Transverse colon (tissue), 4 donors: ENCODE measurements at regions not wholly inside any gene's neighbourhood (a gene's known extent, or its start where the extent isn't known, plus 50 kb on each side); places are given as distances from the start of the nearest gene placed in this dataset.

Experiments used
- DNase-seq: peaks from one replicate; pipeline ENCODE4 v3.0.0-alpha.2; 2019
- H3K27ac ChIP-seq, 4 donors: fragments of 200-600 bp; sonication (generic); 2 replicates each; pipeline ENCODE4 v1.5.1; 2016 to 2018; ENCODE audit warnings: inconsistent platforms in 4 of 4
- H3K27me3 ChIP-seq: fragments of 200-600 bp; sonication (generic); 2 replicates; pipeline ENCODE4 v1.5.1; 2017; ENCODE audit warnings: inconsistent platforms
- H3K36me3 ChIP-seq, 4 donors: fragments of 200-600 bp; sonication (generic); 2 replicates each; pipeline ENCODE4 v1.5.1; 2017 to 2019; ENCODE audit warnings: inconsistent platforms in 4 of 4
- H3K4me1 ChIP-seq, 4 donors: fragments of 200-600 bp; sonication (generic); 2 replicates each; pipeline ENCODE4 v1.5.1; 2017 to 2020; ENCODE audit warnings: inconsistent platforms in 4 of 4
- H3K4me3 ChIP-seq, 4 donors: fragments of 200-600 bp; sonication (generic); 1 replicate in 1 of 4; 2 replicates in 3 of 4; pipeline versions ENCODE4 v1.5.1 to v1.6.1; 2017 to 2019; ENCODE audit warnings: inconsistent platforms in 4 of 4
- H3K9me3 ChIP-seq, 2 donors: fragments of 200-600 bp; sonication (generic); 2 replicates each; pipeline ENCODE4 v1.5.1; 2017 to 2019; ENCODE audit warnings: inconsistent platforms in 2 of 2
- EP300 ChIP-seq: sonication (generic); formaldehyde crosslinking; IDR thresholded peaks from one replicate; pipeline ENCODE4 v1.6.1; 2017; ENCODE audit warnings: antibody characterized with exemption, low read depth
- POLR2A ChIP-seq: fragments of 450-650 bp; IDR thresholded peaks from one replicate; pipeline ENCODE4 v1.6.1; 2016; ENCODE audit warnings: antibody characterized with exemption, mild to moderate bottlenecking, moderate library complexity
- POLR2AphosphoS5 ChIP-seq, 3 donors: sonication (generic); formaldehyde crosslinking; IDR thresholded peaks; one replicate each; pipeline ENCODE4 v1.6.1; 2016; ENCODE audit warnings: antibody characterized with exemption in 3 of 3
- WGBS, 2 donors: methylation state at CpG; one replicate each; pipeline ENCODE4 v1.1.5; 2018; ENCODE audit warnings: low coverage in 1 of 2; 5-methylcytosine and 5-hydroxymethylcytosine counted together
- in situ Hi-C, 4 donors: fragments of 200-750 bp; cut with MboI; loops; one replicate each; pipeline versions ENCODE4 v1.15.0 to v1.15.1; 2017; ENCODE audit warnings: low sequenced_read_pairs in 3 of 4, low pct_ligation_motif_present in 1 of 4, low pct_unique_long_range_greater_than_20kb in 1 of 4
- intact Hi-C: fragments of 100-400 bp; cut with DNase I; formaldehyde crosslinking; loops from one replicate; pipeline ENCODE4 v1.15.1; 2023; ENCODE audit warnings: low total_unique reads
- TF ChIP-seq, protein P1 (sequence below), 5 experiments: fragments of 200-600 bp in 3 of 5; fragments of 450-650 bp in 2 of 5; sonication (generic) in 3 of 5; IDR thresholded peaks; 1 replicate in 2 of 5; 2 replicates in 3 of 5; pipeline ENCODE4 v1.5.1; 2016 to 2017; ENCODE audit warnings: antibody characterized with exemption in 5 of 5, inconsistent platforms in 3 of 5, mild to moderate bottlenecking in 2 of 5, moderate library complexity in 1 of 5

DNA sequence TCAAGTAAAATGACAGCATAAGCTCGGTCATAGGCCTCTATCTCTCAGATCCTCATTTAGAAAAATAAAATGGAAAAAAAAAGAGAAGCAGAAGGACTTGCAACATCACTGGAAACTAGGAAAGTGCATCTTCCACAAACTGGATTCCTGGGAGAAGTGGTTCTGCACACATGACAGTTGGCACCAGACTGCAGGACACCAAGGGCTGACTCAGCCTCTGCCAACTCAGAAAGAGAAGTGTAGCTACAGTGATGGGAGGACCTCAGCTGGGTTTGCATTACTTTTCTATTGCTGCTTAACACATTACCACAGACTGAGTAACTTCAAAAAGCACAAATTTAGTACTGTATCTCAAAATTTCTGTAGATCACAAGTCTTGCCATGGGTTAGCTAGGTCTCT is 409.5 kb upstream of the GCFC2 start:
- intact Hi-C loops (no loop called here), in situ Hi-C loops (no loop called here)
- H3K27me3 ChIP-seq = no peaks in the 10 kb centered on the region

DNA sequence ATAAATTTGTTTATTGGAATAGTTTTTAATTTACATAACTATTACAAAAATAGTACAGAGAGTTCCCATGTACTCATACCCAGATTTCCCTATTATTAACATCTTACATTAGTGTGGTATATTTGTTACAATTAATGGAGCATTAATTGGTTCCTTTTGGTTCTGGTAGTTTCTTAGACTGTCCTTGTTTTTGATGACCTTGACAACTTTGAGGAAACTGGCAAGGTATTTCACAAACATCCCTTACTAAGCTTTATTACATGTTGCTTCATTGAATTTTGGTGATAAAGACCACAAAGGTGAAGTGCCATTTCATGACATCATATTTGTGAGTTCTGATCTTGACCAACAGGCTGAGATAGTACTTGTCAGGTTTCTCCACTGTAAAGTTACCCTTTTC is 379.0 kb upstream of the GCFC2 start:
- in situ Hi-C loops (no loop called here), intact Hi-C loops (no loop called here)
- Histone ChIP-seq H3K36me3 (no peaks in the 10 kb centered on the region), H3K27me3 (no peaks in the 10 kb centered on the region), H3K9me3 (no peaks in the 10 kb centered on the region), H3K4me1 (no peaks in the 10 kb centered on the region), H3K4me3 (no peak overlapping the region), H3K27ac (no peak overlapping the region)
- DNase-seq = no peak
- no peak for TF ChIP-seq POLR2AphosphoS5 (IDR thresholded peaks at IDR 0.05)
- no peak for TF ChIP-seq EP300
- TF ChIP-seq, protein P1, sequence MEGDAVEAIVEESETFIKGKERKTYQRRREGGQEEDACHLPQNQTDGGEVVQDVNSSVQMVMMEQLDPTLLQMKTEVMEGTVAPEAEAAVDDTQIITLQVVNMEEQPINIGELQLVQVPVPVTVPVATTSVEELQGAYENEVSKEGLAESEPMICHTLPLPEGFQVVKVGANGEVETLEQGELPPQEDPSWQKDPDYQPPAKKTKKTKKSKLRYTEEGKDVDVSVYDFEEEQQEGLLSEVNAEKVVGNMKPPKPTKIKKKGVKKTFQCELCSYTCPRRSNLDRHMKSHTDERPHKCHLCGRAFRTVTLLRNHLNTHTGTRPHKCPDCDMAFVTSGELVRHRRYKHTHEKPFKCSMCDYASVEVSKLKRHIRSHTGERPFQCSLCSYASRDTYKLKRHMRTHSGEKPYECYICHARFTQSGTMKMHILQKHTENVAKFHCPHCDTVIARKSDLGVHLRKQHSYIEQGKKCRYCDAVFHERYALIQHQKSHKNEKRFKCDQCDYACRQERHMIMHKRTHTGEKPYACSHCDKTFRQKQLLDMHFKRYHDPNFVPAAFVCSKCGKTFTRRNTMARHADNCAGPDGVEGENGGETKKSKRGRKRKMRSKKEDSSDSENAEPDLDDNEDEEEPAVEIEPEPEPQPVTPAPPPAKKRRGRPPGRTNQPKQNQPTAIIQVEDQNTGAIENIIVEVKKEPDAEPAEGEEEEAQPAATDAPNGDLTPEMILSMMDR (IDR thresholded peaks at IDR 0.05) = no peak
- no peak for TF ChIP-seq POLR2A

More for the DNA sequence above, 409.5 kb upstream of the GCFC2 start:
- DNase-seq = no peak
- TF ChIP-seq POLR2AphosphoS5 (IDR thresholded peaks at IDR 0.05) = no peak
- TF ChIP-seq, protein P1 (IDR thresholded peaks at IDR 0.05) = no peak
- no peak for TF ChIP-seq POLR2A
- TF ChIP-seq EP300 = no peak
- no peak overlapping the region for H3K4me3 ChIP-seq
- H3K36me3 ChIP-seq = no peaks in the 10 kb centered on the region
- 58 to 67% methylated on average over 1 of the region's 1 CpG for WGBS, 2 donors
- H3K4me1 ChIP-seq = no peaks in the 10 kb centered on the region
- no peaks in the 10 kb centered on the region for H3K9me3 ChIP-seq
- H3K27ac ChIP-seq = no peak overlapping the region

DNA sequence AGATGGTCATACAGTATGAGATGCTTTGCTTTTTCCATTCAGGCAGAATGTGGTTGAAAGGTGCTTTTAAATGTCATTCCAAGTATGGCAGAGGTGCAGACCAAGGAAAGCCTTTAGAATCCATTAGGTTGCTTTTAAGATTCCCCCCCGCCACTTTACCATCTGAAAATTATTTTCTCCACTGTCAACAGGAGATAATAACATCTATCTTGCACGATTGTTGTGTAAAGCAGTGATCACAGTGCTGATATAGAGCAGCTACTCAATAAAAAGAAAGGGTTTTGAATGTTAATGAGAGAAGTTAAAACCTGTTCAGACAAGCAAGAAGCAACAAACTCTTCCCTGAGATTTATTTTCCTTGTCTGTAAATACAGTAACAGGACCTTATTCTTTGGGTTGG is 372.5 kb upstream of the GCFC2 start:
- in situ Hi-C loops = no loop called here

DNA sequence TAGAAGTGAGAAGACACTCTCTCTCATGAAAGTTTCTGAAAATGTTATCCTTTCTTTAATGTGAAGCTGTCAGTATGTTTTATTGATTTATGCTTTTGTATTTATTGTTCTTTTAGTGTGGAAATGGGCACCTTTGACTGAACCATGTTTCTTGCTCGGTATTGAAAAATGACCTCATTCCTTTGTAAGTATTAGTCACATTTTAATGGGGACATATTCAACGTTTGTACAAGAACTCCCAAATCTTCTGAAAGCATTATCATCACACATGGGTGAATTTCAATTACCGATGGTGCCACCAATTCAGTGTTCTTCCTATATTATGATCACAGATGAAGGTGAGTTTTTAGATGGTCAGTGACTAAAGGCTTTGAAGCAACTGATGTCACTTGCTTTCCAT is 371.8 kb upstream of the GCFC2 start:
- H3K27me3 ChIP-seq = no peaks in the 10 kb centered on the region
- no peaks in the 10 kb centered on the region for H3K4me1 ChIP-seq
- intact Hi-C loops = no loop called here
- no peaks in the 10 kb centered on the region for H3K9me3 ChIP-seq
- H3K27ac ChIP-seq = no peak overlapping the region
- H3K4me3 ChIP-seq = no peak overlapping the region
- in situ Hi-C loops = no loop called here
- TF ChIP-seq, protein P1 (IDR thresholded peaks at IDR 0.05) = no peak
- TF ChIP-seq POLR2AphosphoS5 (IDR thresholded peaks at IDR 0.05) (no peak), EP300 (no peak), POLR2A (no peak)
- H3K36me3 ChIP-seq = no peaks in the 10 kb centered on the region
- no peak for DNase-seq
- WGBS, 2 donors = 55 to 61% methylated on average over 3 of the region's 3 CpGs

More for the DNA sequence above, 372.5 kb upstream of the GCFC2 start:
- intact Hi-C loops = no loop called here
- Histone ChIP-seq H3K4me1 (no peaks in the 10 kb centered on the region), H3K27me3 (no peaks in the 10 kb centered on the region), H3K36me3 (no peaks in the 10 kb centered on the region), H3K9me3 (no peaks in the 10 kb centered on the region), H3K4me3 (no peak overlapping the region), H3K27ac (no peak overlapping the region)
- no peak for TF ChIP-seq EP300
- TF ChIP-seq POLR2AphosphoS5 (IDR thresholded peaks at IDR 0.05) = no peak
- TF ChIP-seq, protein P1 (IDR thresholded peaks at IDR 0.05) = no peak
- TF ChIP-seq POLR2A = no peak
- 17 to 27% methylated on average over 2 of the region's 2 CpGs for WGBS, 2 donors
- no peak for DNase-seq
